Adrenal gland (tissue), 9 donors: ENCODE measurements at regions not wholly inside any gene's neighbourhood (a gene's known extent, or its start where the extent isn't known, plus 50 kb on each side); places are given as distances from the start of the nearest gene placed in this dataset.

Source experiments
- DNase-seq, 7 donors: peaks; one replicate each; pipeline ENCODE4 v3.0.0-alpha.2; 2019 to 2020
- H3K27ac ChIP-seq, 5 donors: fragments of 200-600 bp; sonication (generic) in 4 of 5; 1 replicate in 3 of 5; 2 replicates in 2 of 5; pipeline versions ENCODE4 v1.5.1 to v1.8.0; 2016 to 2020; ENCODE audit warnings: mild to moderate bottlenecking in 1 of 5
- H3K27me3 ChIP-seq: fragments of 200-600 bp; 2 replicates; pipeline ENCODE4 v1.8.0; 2021
- H3K36me3 ChIP-seq, 2 donors: fragments of 200-600 bp; replicated peaks in 1 of 2; 1 replicate in 1 of 2; 2 replicates in 1 of 2; pipeline versions ENCODE4 v1.5.1 to v1.8.0; 2018 to 2022
- H3K4me1 ChIP-seq, 2 donors: fragments of 200-600 bp; replicated peaks in 1 of 2; 1 replicate in 1 of 2; 2 replicates in 1 of 2; pipeline versions ENCODE4 v1.5.1 to v1.8.0; 2018 to 2021
- H3K4me3 ChIP-seq, 4 donors: fragments of 200-600 bp; sonication (generic) in 3 of 4; one replicate each; pipeline ENCODE4 v1.5.1; 2016 to 2018
- H3K9me3 ChIP-seq, 3 donors: fragments of 200-600 bp; sonication (generic) in 1 of 3; replicated peaks in 1 of 3; 1 replicate in 2 of 3; 2 replicates in 1 of 3; pipeline versions ENCODE4 v1.5.1 to v1.8.0; 2016 to 2021
- CTCF ChIP-seq, 6 experiments: fragments of 450-650 bp in 4 of 6; fragments of 200-600 bp in 2 of 6; sonication (generic) in 1 of 6; IDR thresholded peaks; 1 replicate in 5 of 6; 2 replicates in 1 of 6; pipeline versions ENCODE4 v1.5.1 to v1.8.0; 2016 to 2021; ENCODE audit warnings: antibody characterized with exemption in 6 of 6, mild to moderate bottlenecking in 2 of 6, moderate library complexity in 1 of 6
- POLR2A ChIP-seq, 2 donors: fragments of 450-650 bp; IDR thresholded peaks; one replicate each; pipeline ENCODE4 v1.6.1; 2017; ENCODE audit warnings: antibody characterized with exemption in 2 of 2, mild to moderate bottlenecking in 2 of 2, moderate library complexity in 1 of 2
- WGBS, 4 donors: extraction: QIAGEN DNeasy Blood & Tissue Kit in 2 of 4; methylation state at CpG; one replicate each; pipeline versions ENCODE4 v1.1.5 to v1.1.7; 2013 to 2017; 5-methylcytosine and 5-hydroxymethylcytosine counted together
- intact Hi-C, 2 donors: fragments of 100-400 bp; cut with DNase I; formaldehyde crosslinking; loops; one replicate each; pipeline versions ENCODE4 v1.14.1 to v1.15.0; 2022 to 2023
- donor health status: healthy with polysubstance abuse.
- donor health status: Bipolar disorder and iron deficiency.
- donor health status: DM: yes; HTN: yes; CAD: no.
- donor health status: DM: no; HTN: no; CAD: no.
- donor health status: DM: no; HTN: no; CAD: no.

GRCh38 chr1:232170909-232171308, 459.0 kb downstream of the SIPA1L2 start:
- 82 to 90% (median 85%) methylated on average over 1 of the region's 1 CpG for WGBS, 4 donors
- no peaks in the 10 kb centered on the region for H3K9me3 ChIP-seq
- no peaks in the 10 kb centered on the region for H3K27me3 ChIP-seq
- H3K36me3 ChIP-seq = no peaks in the 10 kb centered on the region
- no peak for DNase-seq
- no peak overlapping the region for H3K27ac ChIP-seq
- no peak overlapping the region for H3K4me3 ChIP-seq
- TF ChIP-seq POLR2A (IDR thresholded peaks at IDR 0.05) (no peak), CTCF (IDR thresholded peaks at IDR 0.05) (peak in 1 of 6 experiments; percentile 7)
- intact Hi-C loops = no loop called here
- no peaks in the 10 kb centered on the region for H3K4me1 ChIP-seq

GRCh38 chr1:232169436-232169835, 460.5 kb downstream of the SIPA1L2 start:
- no peak for DNase-seq
- H3K36me3 ChIP-seq = no peaks in the 10 kb centered on the region
- H3K4me1 ChIP-seq = no peaks in the 10 kb centered on the region
- intact Hi-C loops = no loop called here
- no peak for TF ChIP-seq POLR2A (IDR thresholded peaks at IDR 0.05)
- no peak for TF ChIP-seq CTCF (IDR thresholded peaks at IDR 0.05)
- 95 to 98% (median 97%) methylated on average over 5 of the region's 5 CpGs for whole genome bisulfite sequencing, 4 donors
- no peaks in the 10 kb centered on the region for H3K9me3 ChIP-seq
- H3K27ac ChIP-seq = no peak overlapping the region
- no peak overlapping the region for H3K4me3 ChIP-seq
- no peaks in the 10 kb centered on the region for H3K27me3 ChIP-seq

GRCh38 chr1:232168508-232168907, 461.4 kb downstream of the SIPA1L2 start:
- H3K36me3 ChIP-seq = no peaks in the 10 kb centered on the region
- no peak overlapping the region for H3K4me3 ChIP-seq
- 67 to 95% (median 81%) methylated on average over 2 of the region's 2 CpGs for WGBS, 4 donors
- TF ChIP-seq CTCF (IDR thresholded peaks at IDR 0.05) = no peak
- TF ChIP-seq POLR2A (IDR thresholded peaks at IDR 0.05) = no peak
- no peaks in the 10 kb centered on the region for H3K27me3 ChIP-seq
- DNase-seq = no peak
- intact Hi-C loops = no loop called here
- H3K4me1 ChIP-seq = no peaks in the 10 kb centered on the region
- no peak overlapping the region for H3K27ac ChIP-seq
- H3K9me3 ChIP-seq = no peaks in the 10 kb centered on the region

- H3K36me3 ChIP-seq = no peaks in the 10 kb centered on the region
- no peak overlapping the region for H3K4me3 ChIP-seq
- no peak overlapping the region for H3K27ac ChIP-seq
- H3K27me3 ChIP-seq = no peaks in the 10 kb centered on the region
- no peaks in the 10 kb centered on the region for H3K9me3 ChIP-seq
- no peaks in the 10 kb centered on the region for H3K4me1 ChIP-seq
- 39 to 57% (median 51%) methylated on average over 4 of the region's 4 CpGs for WGBS, 4 donors
- intact Hi-C loops = no loop called here
- DNase-seq = peak in 1 of 7 donors; percentile 16
- no peak for TF ChIP-seq POLR2A (IDR thresholded peaks at IDR 0.05)
- no peak for TF ChIP-seq CTCF (IDR thresholded peaks at IDR 0.05)
These were observed 463.0 kb downstream of the SIPA1L2 start for GRCh38 chr1:232166942-232167341.
